NCI-H82 (cell line): ENCODE measurements at regions not wholly inside any gene's neighbourhood (a gene's known extent, or its start where the extent isn't known, plus 50 kb on each side); places are given as distances from the start of the nearest gene placed in this dataset.
"Not testable (repeated sequence)": the region's sequence is repeated elsewhere in the genome, so short reads cannot be mapped to it uniquely, and the experiment has no call there.

Experiments used
- DNase-seq: peaks from one replicate; lab custom pipeline; 2025; lab: John Stamatoyannopoulos, UW

GRCh38 chr11:128156486-128156885, 430.9 kb downstream of the ETS1 start:
- DNase-seq: no peak

- DNase-seq: no peak
Observed at GRCh38 chr11:128155590-128155989, 431.8 kb downstream of the ETS1 start.

GRCh38 chr11:128153697-128154048, 433.7 kb downstream of the ETS1 start:
- DNase-seq: no peak

- no peak for DNase-seq
Observed at GRCh38 chr11:128152796-128153696, 434.3 kb downstream of the ETS1 start.

GRCh38 chr11:128151780-128152179, 435.6 kb downstream of the ETS1 start:
- DNase-seq: no peak

- DNase-seq: no peak
Observed at GRCh38 chr11:128151338-128151737, 436.0 kb downstream of the ETS1 start.

GRCh38 chr11:128148208-128148607, 439.1 kb downstream of the ETS1 start:
- no peak for DNase-seq

- no peak for DNase-seq
Observed at GRCh38 chr11:128146926-128147605, 440.3 kb downstream of the ETS1 start.

GRCh38 chr11:128140293-128140692, 447.1 kb downstream of the ETS1 start:
- DNase-seq: not testable (repeated sequence)

- no peak for DNase-seq
Observed at GRCh38 chr11:128135451-128135850, 451.9 kb downstream of the ETS1 start.

GRCh38 chr11:128133501-128133900, 453.9 kb downstream of the ETS1 start:
- peak; percentile 22 for DNase-seq

- peak; percentile 60 for DNase-seq
Observed at GRCh38 chr11:128130052-128130451, 457.3 kb downstream of the ETS1 start.

- no peak for DNase-seq
Observed at GRCh38 chr11:128125723-128126122, 461.6 kb downstream of the ETS1 start.

GRCh38 chr11:128116885-128117284, 470.5 kb downstream of the ETS1 start:
- peak; percentile 87 for DNase-seq

- no peak for DNase-seq
Observed at GRCh38 chr11:128116447-128116846, 470.9 kb downstream of the ETS1 start.

- no peak for DNase-seq
Observed at GRCh38 chr11:128105950-128106349, 481.4 kb downstream of the ETS1 start.

- no peak for DNase-seq
Observed at GRCh38 chr11:128105511-128105910, 481.8 kb downstream of the ETS1 start.

- no peak for DNase-seq
Observed at GRCh38 chr11:128103278-128103873, 484.0 kb downstream of the ETS1 start.

- DNase-seq: peak; percentile 93
Observed at GRCh38 chr11:128098781-128099180, 488.6 kb downstream of the ETS1 start.

GRCh38 chr11:128095466-128095981, 491.8 kb downstream of the ETS1 start:
- no peak for DNase-seq

GRCh38 chr11:128093689-128094088, 493.7 kb downstream of the ETS1 start:
- DNase-seq: no peak

GRCh38 chr11:128089962-128090361, 497.4 kb downstream of the ETS1 start:
- DNase-seq: no peak

- DNase-seq: no peak
Observed at GRCh38 chr11:128086794-128087193, 500.6 kb downstream of the ETS1 start.
